Neuron (in vitro differentiated cells): ENCODE measurements at regions not wholly inside any gene's neighbourhood (a gene's known extent, or its start where the extent isn't known, plus 50 kb on each side); places are given as distances from the start of the nearest gene placed in this dataset.

Source experiments
- H2AFZ ChIP-seq: one replicate; pipeline ENCODE4 v1.6.1; 2013; ENCODE audit warnings: low read depth, mild to moderate bottlenecking, inconsistent platforms, low read length, moderate library complexity
- H3K27me3 ChIP-seq: one replicate; pipeline ENCODE4 v1.6.1; 2013; ENCODE audit warnings: low read length; ENCODE audit not compliant: insufficient read depth
- H3K36me3 ChIP-seq: one replicate; pipeline ENCODE4 v1.6.1; 2013; ENCODE audit warnings: low read length; ENCODE audit not compliant: insufficient read depth
- H3K4me1 ChIP-seq: one replicate; pipeline ENCODE4 v1.6.1; 2013; ENCODE audit warnings: low read length; ENCODE audit not compliant: insufficient read depth
- H3K4me3 ChIP-seq: 2 replicates; pipeline ENCODE4 v1.5.1; 2013; ENCODE audit warnings: mild to moderate bottlenecking, low read length, moderate library complexity
- H3K9me3 ChIP-seq: one replicate; pipeline ENCODE4 v1.6.1; 2013; ENCODE audit warnings: low read length

DNA sequence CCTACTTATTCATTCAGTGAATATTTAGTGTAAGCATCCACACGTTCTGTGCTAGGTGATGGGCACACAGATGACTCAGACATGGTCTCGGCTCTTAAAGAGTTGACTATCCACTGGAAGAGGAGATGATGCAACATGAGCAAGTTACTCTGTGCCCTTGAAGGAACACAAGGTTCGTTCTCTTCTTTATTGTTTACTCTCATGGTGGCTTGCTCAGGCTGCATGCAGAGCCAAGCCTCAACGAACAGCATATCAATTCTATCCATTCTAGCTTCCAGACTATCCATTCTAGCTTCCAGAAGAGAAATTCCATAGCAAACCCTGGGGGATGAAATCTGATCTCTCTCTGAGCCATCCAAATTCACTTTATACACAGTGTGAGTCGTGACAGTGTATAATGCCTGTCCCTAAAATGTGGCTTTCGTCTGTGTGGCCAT lies 68.1 kb upstream of the CTAGE1 start:
- peaks cover 1% of the 10 kb centered on the region for H3K9me3 ChIP-seq
- H3K27me3 ChIP-seq = no peaks in the 10 kb centered on the region
- no peaks in the 10 kb centered on the region for H3K36me3 ChIP-seq
- no peak overlapping the region for H3K4me3 ChIP-seq
- H2AFZ ChIP-seq = no peak overlapping the region
- no peaks in the 10 kb centered on the region for H3K4me1 ChIP-seq

DNA sequence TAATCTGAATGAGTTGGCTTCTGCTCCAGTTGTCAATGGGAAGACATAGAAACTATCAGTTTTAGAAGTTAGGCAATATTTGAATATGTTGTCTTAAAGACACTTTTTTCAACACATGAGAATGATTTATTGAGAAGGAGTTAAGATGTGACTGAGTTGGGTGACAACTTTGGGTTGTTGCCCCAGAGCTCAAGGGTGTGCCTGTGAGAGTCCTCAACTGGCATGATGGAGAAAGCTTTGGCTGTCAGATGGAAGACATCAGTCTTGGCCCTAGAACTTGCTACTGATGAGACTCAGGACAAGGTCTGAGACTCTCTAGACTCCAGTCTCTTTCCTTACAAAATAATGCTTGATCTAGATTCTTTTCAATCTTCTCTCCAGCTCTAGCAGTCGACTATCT lies 69.0 kb upstream of the CTAGE1 start:
- peaks cover 1% of the 10 kb centered on the region for H3K9me3 ChIP-seq
- H2AFZ ChIP-seq = no peak overlapping the region
- H3K4me3 ChIP-seq = no peak overlapping the region
- H3K4me1 ChIP-seq = no peaks in the 10 kb centered on the region
- no peaks in the 10 kb centered on the region for H3K27me3 ChIP-seq
- H3K36me3 ChIP-seq = no peaks in the 10 kb centered on the region

DNA sequence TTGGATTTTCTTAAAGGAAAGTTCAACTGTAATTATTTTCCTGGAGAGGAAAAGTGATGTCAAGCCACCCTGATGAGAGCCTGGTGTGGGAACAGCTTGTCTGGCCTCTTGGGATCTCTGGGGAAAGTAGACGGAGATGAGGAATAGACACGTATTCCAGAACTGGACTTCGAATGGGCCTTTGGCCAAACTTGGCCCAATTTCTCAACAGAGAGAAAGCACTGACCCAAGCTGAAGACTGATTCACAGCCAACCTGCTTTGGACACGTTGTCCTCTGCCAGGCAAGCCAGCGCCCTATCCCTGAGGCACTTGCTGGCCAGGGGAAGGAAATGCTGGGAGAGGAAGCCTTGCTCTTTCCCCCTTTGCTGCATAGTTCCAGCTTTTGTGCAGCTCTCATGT lies 70.8 kb upstream of the CTAGE1 start:
- Histone ChIP-seq H3K9me3 (no peaks in the 10 kb centered on the region), H3K36me3 (no peaks in the 10 kb centered on the region), H2AFZ (no peak overlapping the region), H3K4me3 (no peak overlapping the region), H3K27me3 (no peaks in the 10 kb centered on the region), H3K4me1 (no peaks in the 10 kb centered on the region)

DNA sequence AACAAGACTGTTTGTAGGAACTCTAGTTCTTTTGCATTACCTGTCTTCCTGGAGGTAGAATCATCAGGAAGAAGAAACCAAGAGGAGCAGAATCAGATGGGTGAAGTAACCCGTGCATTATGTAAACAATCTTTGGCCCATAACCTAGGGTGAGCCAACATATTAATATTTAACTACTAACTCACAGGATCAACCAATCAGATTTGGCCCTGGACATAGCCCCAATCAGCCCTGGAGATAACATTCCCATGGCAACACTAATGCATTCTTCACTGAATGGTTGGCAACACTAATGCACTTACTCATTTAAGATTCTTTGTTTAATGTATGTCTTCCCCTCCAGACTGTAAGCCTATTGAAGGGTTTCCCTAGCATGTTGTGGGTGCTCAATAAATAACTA lies 72.0 kb upstream of the CTAGE1 start:
- H3K27me3 ChIP-seq = no peaks in the 10 kb centered on the region
- no peaks in the 10 kb centered on the region for H3K9me3 ChIP-seq
- no peaks in the 10 kb centered on the region for H3K4me1 ChIP-seq
- no peaks in the 10 kb centered on the region for H3K36me3 ChIP-seq
- no peak overlapping the region for H2AFZ ChIP-seq
- no peak overlapping the region for H3K4me3 ChIP-seq

DNA sequence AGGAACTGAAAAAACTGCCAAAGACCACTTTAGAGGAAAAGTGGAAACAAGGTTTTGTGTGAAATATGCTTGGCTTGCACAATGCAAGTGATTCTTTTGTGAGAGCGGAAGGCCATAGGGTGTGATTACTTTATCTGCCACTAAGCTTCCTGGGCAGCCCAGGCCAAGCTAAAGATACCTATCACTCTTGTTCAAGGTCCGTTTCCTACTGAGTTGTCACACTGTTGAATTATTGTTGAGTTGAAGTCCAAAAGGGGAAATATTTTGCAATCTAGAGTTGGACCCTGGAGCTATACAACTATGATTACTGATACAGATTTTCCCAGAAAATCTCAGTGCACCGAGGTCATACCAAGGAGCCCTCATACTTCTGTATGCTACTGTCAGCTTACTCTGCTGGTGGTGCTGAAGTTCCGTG lies 72.7 kb upstream of the CTAGE1 start:
- Histone ChIP-seq H3K27me3 (no peaks in the 10 kb centered on the region), H2AFZ (no peak overlapping the region), H3K4me1 (no peaks in the 10 kb centered on the region), H3K36me3 (no peaks in the 10 kb centered on the region), H3K9me3 (no peaks in the 10 kb centered on the region), H3K4me3 (no peak overlapping the region)

DNA sequence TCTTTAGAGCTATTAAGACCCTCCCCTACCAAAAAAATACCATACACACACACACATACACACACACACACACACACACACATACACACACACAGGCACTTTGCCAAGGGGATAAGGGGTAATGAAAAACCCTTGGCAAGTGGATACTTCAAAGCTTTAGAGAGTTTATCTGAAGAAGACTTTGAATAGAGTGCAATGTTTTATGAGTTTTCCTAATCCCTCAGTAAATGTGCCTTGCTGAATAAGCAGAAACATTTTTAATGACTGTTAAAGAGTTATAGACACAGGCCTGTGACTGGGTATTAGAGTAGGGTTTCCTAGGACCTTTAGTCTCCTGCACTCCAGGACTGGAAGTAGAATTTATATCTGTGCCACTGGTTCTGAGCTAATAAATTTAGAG lies 75.5 kb upstream of the CTAGE1 start:
- no peaks in the 10 kb centered on the region for H3K9me3 ChIP-seq
- H2AFZ ChIP-seq = no peak overlapping the region
- no peaks in the 10 kb centered on the region for H3K27me3 ChIP-seq
- no peaks in the 10 kb centered on the region for H3K4me1 ChIP-seq
- H3K36me3 ChIP-seq = no peaks in the 10 kb centered on the region
- H3K4me3 ChIP-seq = no peak overlapping the region

DNA sequence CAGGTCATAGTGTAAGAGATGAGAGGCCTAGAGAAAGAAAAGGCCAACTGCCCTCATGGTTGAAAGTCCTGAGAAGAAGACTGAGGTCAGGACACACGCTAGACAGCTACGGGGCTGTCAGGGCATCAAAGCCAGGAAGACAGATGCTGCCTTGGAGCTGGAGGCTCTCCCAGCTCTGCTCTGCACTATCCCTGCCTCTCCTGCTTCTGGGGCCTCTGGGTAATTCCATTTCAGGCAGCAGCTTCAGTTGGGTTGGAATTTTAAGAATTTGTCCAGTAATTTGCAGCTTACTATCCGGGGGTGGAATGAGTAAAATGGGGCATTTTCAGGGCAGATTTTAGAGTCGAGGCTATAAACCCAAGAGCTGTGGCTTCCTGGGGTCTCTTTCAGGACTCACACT lies 76.2 kb upstream of the CTAGE1 start:
- Histone ChIP-seq H3K9me3 (no peaks in the 10 kb centered on the region), H3K36me3 (no peaks in the 10 kb centered on the region), H2AFZ (no peak overlapping the region), H3K4me1 (no peaks in the 10 kb centered on the region), H3K27me3 (no peaks in the 10 kb centered on the region), H3K4me3 (no peak overlapping the region)

DNA sequence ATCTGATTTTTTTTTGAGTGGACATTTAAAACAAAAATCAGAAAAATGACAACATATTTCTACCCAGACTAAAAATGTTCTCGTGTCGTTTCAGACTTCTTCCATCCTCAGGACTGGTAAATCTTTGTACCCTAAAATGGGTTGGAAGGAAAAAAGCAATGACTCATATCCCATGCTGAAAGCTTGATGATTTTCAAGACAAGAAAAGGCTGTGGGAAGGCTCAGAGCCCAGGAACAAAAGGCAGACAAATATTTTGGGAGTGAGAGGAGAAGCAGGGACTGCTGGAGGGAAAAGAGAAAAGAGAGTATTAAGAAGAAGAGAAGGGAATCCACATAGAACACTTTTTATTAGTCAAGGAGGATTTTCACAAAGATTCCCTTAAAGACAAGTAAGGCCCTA lies 77.1 kb upstream of the CTAGE1 start:
- Histone ChIP-seq H3K27me3 (no peaks in the 10 kb centered on the region), H3K9me3 (no peaks in the 10 kb centered on the region), H2AFZ (no peak overlapping the region), H3K4me1 (no peaks in the 10 kb centered on the region), H3K36me3 (no peaks in the 10 kb centered on the region), H3K4me3 (no peak overlapping the region)

DNA sequence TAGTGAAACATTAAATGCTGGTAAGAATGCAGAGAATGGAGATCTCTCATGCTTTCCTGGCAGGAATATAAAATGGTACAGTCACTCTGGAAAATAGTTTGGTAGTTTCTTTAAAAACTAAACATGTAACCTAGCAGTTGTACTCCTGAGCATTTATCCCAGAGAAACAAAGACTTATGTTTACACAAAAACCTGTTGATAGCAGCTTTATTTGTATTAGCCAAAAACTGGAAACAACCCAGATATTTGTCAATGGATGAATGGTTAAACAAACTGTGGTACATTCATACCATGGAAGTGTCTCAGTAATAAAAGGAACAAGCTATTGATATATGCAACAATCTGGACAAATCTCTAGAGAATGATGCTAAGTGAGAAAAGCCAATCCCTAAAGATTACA lies 81.7 kb upstream of the CTAGE1 start:
- Histone ChIP-seq H3K4me3 (no peak overlapping the region), H3K9me3 (no peaks in the 10 kb centered on the region), H3K27me3 (no peaks in the 10 kb centered on the region), H3K4me1 (no peaks in the 10 kb centered on the region), H2AFZ (no peak overlapping the region), H3K36me3 (no peaks in the 10 kb centered on the region)

DNA sequence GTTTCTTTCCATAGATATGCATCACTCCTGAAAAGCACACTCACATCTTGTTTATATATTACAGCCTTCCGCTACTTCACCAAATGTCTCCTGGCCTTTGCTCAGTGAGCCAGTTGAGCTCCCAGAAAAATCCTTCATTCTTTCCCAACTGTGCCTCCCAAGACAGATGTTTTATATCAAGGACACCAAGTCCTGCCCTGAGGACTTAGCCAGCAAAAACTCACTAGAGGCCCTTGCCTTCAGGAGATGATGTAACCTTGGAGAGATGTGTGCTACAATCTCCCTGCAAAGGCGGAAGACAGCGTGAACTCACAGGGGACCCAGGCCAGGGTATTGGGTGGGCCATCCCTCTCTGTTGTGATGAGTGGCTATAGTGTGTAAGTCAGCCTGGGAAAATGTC lies 86.1 kb upstream of the CTAGE1 start:
- no peaks in the 10 kb centered on the region for H3K27me3 ChIP-seq
- H3K36me3 ChIP-seq = no peaks in the 10 kb centered on the region
- H3K9me3 ChIP-seq = no peaks in the 10 kb centered on the region
- H3K4me1 ChIP-seq = no peaks in the 10 kb centered on the region
- no peak overlapping the region for H3K4me3 ChIP-seq
- H2AFZ ChIP-seq = no peak overlapping the region

DNA sequence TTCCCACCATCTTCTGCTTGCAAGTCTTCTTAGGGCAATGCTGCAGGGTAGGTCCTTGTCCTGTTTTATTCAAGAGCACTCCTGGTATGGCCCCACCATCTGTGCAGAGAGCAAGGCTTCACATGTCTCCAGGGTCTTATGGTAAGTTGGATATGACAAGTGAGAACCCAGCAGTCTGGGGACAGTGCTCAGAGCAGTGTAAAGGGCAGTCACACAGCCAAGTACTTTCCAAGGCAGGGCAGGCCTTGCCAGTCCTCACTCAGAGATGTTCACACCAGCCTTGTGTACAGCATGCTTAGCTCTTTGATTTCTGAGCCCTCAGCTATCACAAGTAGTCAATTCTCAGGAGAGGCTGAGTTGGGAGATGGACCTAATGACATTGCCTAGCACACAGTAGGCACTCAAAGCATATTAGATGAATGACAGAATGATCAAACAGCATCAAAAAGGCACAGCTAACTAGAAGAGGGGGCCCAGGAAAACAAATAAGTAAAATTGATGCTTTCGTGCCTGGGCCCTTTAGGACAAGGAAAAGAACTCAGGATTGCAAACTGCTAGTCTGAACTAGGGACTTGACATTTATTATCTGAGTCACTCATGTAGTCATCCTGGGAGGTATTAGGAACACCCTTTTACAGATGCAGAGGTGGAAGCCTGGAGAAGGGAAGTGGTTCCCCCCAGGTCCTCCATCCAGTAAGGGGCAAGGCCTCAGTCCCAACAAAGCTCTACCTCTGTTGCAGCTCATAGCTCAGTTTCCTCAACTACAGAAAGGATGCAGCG lies 86.7 kb upstream of the CTAGE1 start:
- no peak overlapping the region for H3K4me3 ChIP-seq
- no peaks in the 10 kb centered on the region for H3K9me3 ChIP-seq
- H3K36me3 ChIP-seq = no peaks in the 10 kb centered on the region
- H3K27me3 ChIP-seq = no peaks in the 10 kb centered on the region
- no peaks in the 10 kb centered on the region for H3K4me1 ChIP-seq
- no peak overlapping the region for H2AFZ ChIP-seq

DNA sequence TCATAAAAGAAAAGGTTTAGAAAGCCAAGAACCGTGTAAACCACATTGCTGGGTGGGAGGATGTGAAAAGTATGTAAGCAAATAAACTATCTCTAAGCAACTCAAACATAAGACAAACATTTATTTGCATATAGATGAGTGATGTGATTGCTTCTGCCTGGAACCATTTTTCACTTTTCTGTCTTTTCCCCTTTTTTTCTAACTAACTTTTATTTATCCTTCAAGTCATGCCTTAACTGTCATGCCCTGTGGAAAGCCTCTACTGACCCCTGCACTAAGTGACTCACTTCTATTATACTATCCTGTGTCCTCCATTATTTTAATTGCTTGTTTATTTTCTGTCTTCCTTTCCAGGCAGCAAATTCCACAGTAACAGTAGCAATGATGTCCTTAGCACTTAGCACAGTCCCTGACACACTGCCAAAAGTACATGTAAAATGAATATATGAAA lies 87.5 kb upstream of the CTAGE1 start:
- Histone ChIP-seq H3K36me3 (no peaks in the 10 kb centered on the region), H2AFZ (no peak overlapping the region), H3K4me3 (no peak overlapping the region), H3K4me1 (no peaks in the 10 kb centered on the region), H3K9me3 (no peaks in the 10 kb centered on the region), H3K27me3 (no peaks in the 10 kb centered on the region)

DNA sequence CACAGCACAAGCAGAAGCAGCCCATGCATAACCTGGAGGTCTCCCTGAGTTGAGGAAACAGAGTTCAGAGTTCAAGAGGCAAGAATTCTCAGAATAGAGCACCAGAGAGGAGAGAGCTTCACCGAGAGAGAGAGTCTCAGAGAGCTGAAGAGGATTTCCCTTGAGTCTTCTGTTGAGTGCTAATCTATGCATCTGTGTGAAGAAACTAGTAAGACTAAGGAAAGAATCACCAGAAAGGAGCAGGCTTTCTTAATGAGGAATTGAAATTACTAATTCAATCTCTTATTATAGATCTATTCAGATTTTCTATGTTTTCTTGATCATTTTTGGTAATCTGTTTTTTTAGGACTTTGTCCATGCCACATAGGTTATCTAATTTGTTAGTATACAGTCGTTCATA lies 89.3 kb upstream of the CTAGE1 start:
- Histone ChIP-seq H2AFZ (no peak overlapping the region), H3K4me1 (no peaks in the 10 kb centered on the region), H3K36me3 (no peaks in the 10 kb centered on the region), H3K9me3 (no peaks in the 10 kb centered on the region), H3K27me3 (no peaks in the 10 kb centered on the region), H3K4me3 (no peak overlapping the region)

DNA sequence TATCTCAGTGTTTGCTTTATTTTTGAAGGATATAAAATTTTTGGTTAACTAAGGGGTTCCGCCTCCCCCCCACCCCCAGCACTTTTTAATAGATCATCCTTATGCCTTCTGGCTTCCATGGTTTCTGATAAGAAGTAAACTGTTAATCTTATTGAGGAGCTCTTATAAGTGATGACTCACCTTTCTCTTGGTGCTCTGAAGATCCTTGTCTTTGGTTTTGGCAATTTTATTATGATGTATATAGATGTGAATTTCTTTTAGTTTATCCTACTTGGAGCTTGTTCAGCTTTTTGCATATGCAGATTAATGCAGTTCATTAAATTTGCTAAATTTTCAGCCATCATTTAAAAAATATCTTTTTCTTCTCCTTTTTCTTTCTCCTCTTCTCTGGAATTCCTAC lies 91.7 kb upstream of the CTAGE1 start:
- Histone ChIP-seq H3K4me1 (no peaks in the 10 kb centered on the region), H2AFZ (no peak overlapping the region), H3K4me3 (no peak overlapping the region), H3K27me3 (no peaks in the 10 kb centered on the region), H3K9me3 (no peaks in the 10 kb centered on the region), H3K36me3 (no peaks in the 10 kb centered on the region)
